ENCODE measurements at regions not wholly inside any gene's neighbourhood (a gene's known extent, or its start where the extent isn't known, plus 50 kb on each side); places are given as distances from the start of the nearest gene placed in this dataset.

GRCh38 chr1:24980836-24981630 lies 51.0 kb upstream of the RUNX3 start:
- DNase-seq, result no peak

Measured in NCI-H1092 (cell line).